HL-60/S4 treated with retinoic acid at 250 ng/mL for 4 days and 3 days (cell line): ENCODE measurements at regions not wholly inside any gene's neighbourhood (a gene's known extent, or its start where the extent isn't known, plus 50 kb on each side); places are given as distances from the start of the nearest gene placed in this dataset.
"Not testable (repeated sequence)": the region's sequence is repeated elsewhere in the genome, so short reads cannot be mapped to it uniquely, and the experiment has no call there.

Source experiments
- in situ Hi-C: fragments of 300-500 bp; cut with MboI; formaldehyde crosslinking; loops from 2 replicates; pipeline ENCODE4 v1.7.0; 2022; ENCODE audit warnings: low sequenced_read_pairs

DNA sequence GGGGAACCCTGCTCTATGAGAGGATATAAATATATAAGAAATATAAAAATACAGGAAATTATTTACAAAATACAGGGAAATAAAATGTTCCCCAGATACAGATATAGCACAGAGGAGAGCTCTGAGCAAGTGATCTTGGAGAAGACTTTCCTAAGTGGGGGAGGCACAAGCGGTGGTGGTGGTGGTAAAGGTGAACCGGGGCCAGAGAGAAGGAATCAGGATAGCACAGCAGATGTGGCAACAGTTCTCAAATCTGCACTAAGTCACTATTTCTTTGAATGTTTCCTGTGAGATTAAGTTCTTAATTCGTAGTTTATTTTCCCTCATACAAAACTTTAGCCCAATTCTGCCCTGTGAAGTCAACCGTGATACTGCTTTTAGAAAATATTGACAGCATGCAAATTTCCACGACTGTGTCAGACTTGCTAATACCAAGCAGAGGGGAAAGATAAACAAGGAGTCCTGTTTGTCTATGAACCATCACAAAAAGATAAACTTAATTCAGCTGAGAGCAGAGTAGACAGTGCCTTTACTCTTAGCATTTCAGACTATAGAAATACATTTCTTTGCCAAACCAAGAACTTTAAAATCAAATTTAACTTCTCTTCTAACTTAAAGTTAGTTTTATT lies 237.5 kb upstream of the POGK start:
- in situ Hi-C loops: no loop called here

- in situ Hi-C loops: not testable (repeated sequence)
Measured at GRCh38 chr1:166602801-166603200, 236.5 kb upstream of the POGK start.

DNA sequence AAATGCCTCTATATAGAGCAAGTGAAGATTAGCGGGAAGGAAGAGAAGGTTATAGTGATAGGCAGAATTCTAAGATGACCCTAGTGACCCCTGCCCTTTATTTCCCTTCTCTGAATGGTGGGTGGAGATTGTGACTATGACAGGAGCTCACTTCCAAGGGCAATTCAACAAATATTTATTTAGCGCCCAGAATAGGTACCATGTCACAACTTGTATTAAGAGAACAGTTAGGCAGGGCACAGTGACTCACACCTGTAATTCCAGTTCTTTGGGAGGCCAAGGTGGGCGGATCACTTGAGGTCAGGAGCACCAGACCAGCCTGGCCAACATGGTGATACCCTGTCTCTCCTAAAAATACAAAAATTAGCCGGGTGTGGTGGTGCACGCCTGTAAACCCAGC lies 236.0 kb upstream of the POGK start:
- in situ Hi-C loops: no loop called here

- in situ Hi-C loops: no loop called here
Measured at GRCh38 chr1:166605137-166605536, 234.1 kb upstream of the POGK start.

DNA sequence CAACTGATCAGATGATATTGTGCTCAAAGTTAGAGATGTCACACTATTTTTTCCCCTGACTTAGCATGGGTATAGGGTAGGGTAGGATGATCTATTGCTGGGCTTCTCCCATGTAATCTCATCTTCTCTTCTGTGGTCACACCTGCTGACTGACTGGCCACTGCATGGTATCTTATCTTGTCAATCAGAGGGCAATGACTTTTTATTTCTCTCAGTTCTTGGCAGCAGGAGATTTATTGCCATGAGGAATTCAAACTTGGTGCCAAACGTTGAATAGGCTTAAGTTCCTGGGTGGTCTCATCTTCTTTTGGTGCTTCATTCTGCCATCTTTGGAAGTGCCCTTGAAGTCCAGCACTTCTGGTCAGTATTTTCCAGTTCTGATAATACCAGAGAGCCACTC lies 226.4 kb upstream of the POGK start:
- in situ Hi-C loops: no loop called here

GRCh38 chr1:166616206-166616605 lies 223.1 kb upstream of the POGK start:
- in situ Hi-C loops: no loop called here

GRCh38 chr1:166626711-166627110 lies 212.6 kb upstream of the POGK start:
- in situ Hi-C loops: no loop called here

- in situ Hi-C loops: no loop called here
Measured at GRCh38 chr1:166627558-166627957, 211.7 kb upstream of the POGK start.

DNA sequence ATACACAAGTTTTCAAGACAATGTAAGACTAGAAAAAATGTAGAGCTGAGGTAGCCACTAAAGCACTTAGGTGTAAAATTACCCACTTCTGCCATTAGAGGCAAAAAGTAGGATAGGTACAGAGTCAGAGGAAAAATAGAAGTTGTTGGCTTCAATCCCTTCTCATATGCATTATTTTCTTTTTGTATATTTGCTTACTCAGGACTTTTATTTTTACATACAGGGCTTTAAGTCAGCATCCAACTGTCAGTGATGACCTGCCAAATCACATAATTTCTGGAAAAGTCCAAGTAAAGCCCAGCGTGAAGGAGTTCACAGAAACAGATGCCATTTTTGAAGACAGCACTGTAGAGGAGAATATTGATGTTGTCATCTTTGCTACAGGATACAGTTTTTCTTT lies 211.0 kb upstream of the POGK start:
- in situ Hi-C loops: no loop called here

DNA sequence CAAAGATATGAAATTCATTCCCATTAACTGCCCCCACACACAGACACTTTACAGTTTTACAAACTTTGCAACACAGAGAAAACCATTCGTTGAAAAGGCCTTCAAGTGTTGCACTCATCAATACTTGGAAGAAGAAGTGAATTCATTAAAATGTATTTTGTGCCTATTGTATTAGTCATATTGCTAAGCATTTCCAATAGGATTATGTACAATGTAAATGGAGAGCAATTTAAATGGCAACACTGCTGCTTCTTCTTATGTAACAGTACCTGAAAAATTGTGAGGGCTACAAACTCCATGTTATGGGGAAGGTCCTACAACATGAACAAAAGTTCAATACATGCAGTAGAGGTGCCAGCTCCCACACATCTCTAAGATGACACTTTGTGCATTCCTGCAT lies 209.3 kb upstream of the POGK start:
- in situ Hi-C loops: no loop called here

- in situ Hi-C loops: no loop called here
Measured at GRCh38 chr1:166630369-166630768, 208.9 kb upstream of the POGK start.

DNA sequence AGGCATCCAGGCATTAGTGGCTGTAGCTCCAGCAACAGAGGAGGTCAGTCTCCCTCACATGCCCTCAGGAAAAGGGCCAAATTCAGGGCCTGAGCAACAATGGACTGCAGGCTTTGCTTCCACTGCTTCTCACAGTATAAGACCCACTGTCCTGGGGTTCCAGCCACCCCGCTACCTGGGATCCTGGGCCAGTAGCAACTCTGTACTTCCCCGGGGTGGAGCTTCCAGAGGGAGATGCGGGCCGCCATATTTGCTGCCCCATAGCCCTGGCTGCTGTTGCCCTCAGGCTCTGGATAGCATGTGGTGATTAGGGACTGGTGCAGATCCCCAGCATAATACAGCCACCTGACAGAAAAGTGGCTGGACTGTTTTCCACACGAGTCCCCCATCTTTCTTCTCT lies 201.1 kb upstream of the POGK start:
- in situ Hi-C loops: no loop called here

DNA sequence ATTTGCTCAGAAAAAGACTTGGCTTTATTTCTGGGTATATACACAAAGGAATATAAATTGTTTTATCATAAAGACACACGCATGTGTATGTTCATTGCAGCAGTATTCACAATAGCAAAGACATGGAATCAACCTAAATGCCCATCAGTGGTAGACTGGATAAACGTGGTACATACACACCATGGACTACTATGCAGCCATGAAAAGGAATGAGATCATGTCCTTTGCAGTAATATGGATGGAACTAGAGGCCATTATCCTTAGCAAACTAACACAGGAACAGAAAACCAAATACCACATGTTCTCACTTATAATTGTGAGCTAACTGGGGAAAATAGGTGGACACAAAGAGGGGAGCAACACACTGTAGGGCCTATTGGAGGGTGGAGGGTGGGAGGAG lies 182.0 kb upstream of the POGK start:
- in situ Hi-C loops: not testable (repeated sequence)

DNA sequence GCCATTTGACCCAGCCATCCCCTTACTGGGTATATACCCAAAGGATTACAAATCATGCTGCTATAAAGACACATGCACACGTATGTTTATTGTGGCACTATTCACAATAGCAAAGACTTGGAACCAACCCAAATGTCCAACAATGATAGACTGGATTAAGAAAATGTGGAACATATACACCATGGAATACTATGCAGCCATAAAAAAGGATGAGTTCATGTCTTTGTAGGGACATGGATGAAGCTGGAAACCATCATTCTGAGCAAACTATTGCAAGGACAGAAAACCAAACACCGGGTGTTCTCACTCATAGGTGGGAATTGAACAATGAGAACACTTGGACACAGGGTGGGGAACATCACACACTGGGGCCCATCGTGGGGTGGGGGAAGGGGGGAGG lies 172.5 kb upstream of the POGK start:
- in situ Hi-C loops: not testable (repeated sequence)

- in situ Hi-C loops: not testable (repeated sequence)
Measured at GRCh38 chr1:166667600-166667999, 171.7 kb upstream of the POGK start.

DNA sequence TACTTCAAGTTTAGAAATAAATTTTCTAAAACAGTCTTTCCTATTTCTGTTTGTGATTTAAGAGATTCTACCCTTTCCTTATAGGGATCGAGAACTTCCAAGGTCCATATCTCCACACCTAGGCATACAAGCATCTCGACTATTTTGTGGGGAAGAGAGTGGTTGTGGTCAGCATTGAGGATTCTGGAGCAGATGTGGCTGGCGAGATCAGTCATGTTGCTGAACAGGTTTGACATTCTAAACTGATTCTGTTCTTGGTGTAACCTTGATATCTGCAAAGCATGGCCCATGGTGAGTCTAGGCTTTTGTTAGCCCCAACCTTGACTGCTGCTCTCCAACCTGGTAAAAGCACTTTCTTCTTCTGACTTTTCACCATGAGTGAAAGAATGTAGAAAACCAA lies 167.6 kb upstream of the POGK start:
- in situ Hi-C loops: no loop called here

GRCh38 chr1:166673722-166674121 lies 165.6 kb upstream of the POGK start:
- in situ Hi-C loops: no loop called here

DNA sequence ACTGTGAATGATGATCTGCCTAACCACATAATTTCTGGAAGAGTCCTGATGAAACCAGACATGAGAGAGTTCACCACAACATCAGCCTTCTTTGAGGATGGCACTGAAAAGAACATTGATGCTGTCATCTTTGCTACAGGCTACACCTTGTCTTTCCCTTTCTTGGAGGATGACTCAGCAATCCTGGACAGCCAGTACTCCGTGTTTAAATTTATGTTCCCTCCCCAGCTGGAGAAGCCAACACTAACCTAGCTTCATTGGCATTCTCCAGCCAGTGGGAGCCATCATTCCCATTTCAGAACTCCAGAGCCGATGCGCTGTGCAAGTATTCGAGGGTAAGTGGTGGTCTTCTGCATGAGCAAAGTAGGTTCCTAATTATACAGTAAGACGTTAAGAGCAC lies 164.1 kb upstream of the POGK start:
- in situ Hi-C loops: no loop called here

- in situ Hi-C loops: no loop called here
Measured at GRCh38 chr1:166676981-166677380, 162.3 kb upstream of the POGK start.

- in situ Hi-C loops: no loop called here
Measured at GRCh38 chr1:166679369-166679768, 159.9 kb upstream of the POGK start.

DNA sequence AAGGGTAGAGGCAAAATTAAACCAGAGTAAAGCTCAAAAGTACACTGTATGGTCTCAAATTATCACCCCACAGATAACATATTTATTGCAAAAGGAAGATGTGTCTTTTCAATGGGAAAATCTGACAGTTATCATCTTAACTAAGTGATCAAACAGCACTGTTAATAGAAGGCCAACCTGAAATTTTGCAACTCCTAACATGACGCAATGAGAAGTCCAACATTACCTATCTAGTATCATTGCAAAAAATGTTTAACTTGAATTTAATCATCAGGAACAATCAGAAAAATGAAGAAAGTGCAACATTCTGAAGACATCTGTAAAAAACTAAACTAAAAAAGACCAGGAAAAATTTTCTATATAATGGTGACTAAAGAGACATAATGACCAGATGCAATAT lies 156.7 kb upstream of the POGK start:
- in situ Hi-C loops: no loop called here

GRCh38 chr1:166684669-166685068 lies 154.6 kb upstream of the POGK start:
- in situ Hi-C loops: not testable (repeated sequence)

DNA sequence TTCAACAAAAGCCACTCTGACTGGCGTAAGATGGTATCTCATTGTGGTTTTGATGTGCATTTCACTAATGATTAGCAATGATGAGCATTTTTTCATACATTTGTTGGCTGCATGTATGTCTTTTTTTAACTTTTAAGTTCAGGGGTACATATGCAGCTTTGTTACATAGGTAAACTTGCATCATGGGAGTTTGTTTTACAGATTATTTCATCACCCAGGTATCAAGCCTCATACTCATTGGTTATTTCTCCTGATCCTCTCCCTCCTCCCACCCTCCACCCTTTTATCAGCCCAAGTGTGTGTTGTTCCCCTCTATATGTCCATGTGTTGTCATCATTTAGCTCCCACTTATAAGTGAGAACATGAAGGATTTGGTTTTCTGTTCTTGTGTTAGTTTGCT lies 154.1 kb upstream of the POGK start:
- in situ Hi-C loops: no loop called here

GRCh38 chr1:166685891-166686290 lies 153.4 kb upstream of the POGK start:
- in situ Hi-C loops: not testable (repeated sequence)
